Thyroid gland (tissue), 4 donors: ENCODE measurements at regions not wholly inside any gene's neighbourhood (a gene's known extent, or its start where the extent isn't known, plus 50 kb on each side); places are given as distances from the start of the nearest gene placed in this dataset.
"Not testable (repeated sequence)": the region's sequence is repeated elsewhere in the genome, so short reads cannot be mapped to it uniquely, and the experiment has no call there.

Experiments
- DNase-seq, 2 donors: peaks; one replicate each; pipeline ENCODE4 v3.0.0-alpha.2; 2019
- H3K27ac ChIP-seq, 3 donors: fragments of 200-600 bp; sonication (generic); 1 replicate in 2 of 3; 2 replicates in 1 of 3; pipeline ENCODE4 v1.5.1; 2016 to 2019; ENCODE audit warnings: mild to moderate bottlenecking in 1 of 3, moderate library complexity in 1 of 3
- H3K27me3 ChIP-seq: fragments of 200-600 bp; sonication (generic); one replicate; pipeline ENCODE4 v1.5.1; 2019
- H3K36me3 ChIP-seq, 2 donors: fragments of 200-600 bp; sonication (generic); one replicate each; pipeline ENCODE4 v1.5.1; 2016 to 2019
- H3K4me1 ChIP-seq, 2 donors: fragments of 200-600 bp; sonication (generic); one replicate each; pipeline ENCODE4 v1.5.1; 2017 to 2019
- H3K4me3 ChIP-seq, 3 donors: fragments of 200-600 bp; sonication (generic); replicated peaks in 1 of 3; 1 replicate in 2 of 3; 2 replicates in 1 of 3; pipeline ENCODE4 v1.5.1; 2016; ENCODE audit warnings: mild to moderate bottlenecking in 1 of 3
- H3K9me3 ChIP-seq: fragments of 200-600 bp; sonication (generic); one replicate; pipeline ENCODE4 v1.5.1; 2017
- POLR2A ChIP-seq, 2 donors: fragments of 450-650 bp; IDR thresholded peaks; one replicate each; pipeline ENCODE4 v1.6.1; 2017; ENCODE audit warnings: antibody characterized with exemption in 2 of 2, mild to moderate bottlenecking in 2 of 2, moderate library complexity in 1 of 2
- WGBS, 2 donors: methylation state at CpG; one replicate each; pipeline ENCODE4 v1.1.5; 2017; 5-methylcytosine and 5-hydroxymethylcytosine counted together
- intact Hi-C: fragments of 100-400 bp; cut with DNase I; formaldehyde crosslinking; loops from one replicate; pipeline ENCODE4 v1.15.1; 2023
- TF ChIP-seq, protein P1 (sequence below), 6 experiments: fragments of 200-600 bp in 3 of 6; fragments of 450-650 bp in 3 of 6; sonication (generic) in 3 of 6; IDR thresholded peaks; one replicate each; pipeline ENCODE4 v1.5.1; 2016 to 2019; ENCODE audit warnings: antibody characterized with exemption in 6 of 6, mild to moderate bottlenecking in 2 of 6, inconsistent platforms in 1 of 6, moderate library complexity in 1 of 6

DNA sequence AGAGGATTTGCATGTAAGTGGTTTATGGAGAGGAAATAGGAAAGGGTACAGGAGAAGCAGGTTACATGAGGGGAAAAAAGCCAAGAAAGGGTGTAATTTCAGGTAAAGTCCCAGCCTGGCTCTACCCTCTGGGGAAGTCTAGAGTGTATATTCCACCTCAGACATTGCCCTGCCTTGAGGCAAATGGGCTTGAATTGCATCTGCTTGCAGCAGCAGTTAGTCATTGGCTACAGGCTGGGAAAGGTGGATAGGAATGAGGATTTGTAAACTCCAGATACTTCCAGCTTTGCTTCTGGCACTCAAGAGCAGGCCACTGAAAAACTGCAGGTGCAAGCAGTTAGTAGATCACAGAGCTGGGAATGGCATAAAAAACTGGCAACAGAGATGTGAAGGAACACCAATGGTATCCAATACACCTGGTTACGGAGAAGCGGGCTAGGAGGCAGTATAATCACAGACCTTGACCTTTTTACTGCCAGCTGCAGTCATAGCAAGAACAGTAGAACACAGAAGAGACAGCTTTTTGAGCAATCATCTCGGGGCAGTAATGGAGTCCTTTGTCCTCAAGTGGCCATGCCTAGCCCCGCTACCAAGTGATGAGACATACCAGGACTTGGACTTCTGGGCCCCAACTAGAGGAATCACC, 226.9 kb upstream of the NRIP1 start:
- Histone ChIP-seq H3K4me3 (no peak overlapping the region), H3K27ac (no peak overlapping the region), H3K36me3 (no peaks in the 10 kb centered on the region), H3K27me3 (no peaks in the 10 kb centered on the region), H3K4me1 (no peaks in the 10 kb centered on the region), H3K9me3 (no peaks in the 10 kb centered on the region)
- intact Hi-C loops: no loop called here
- 92 to 93% methylated on average over 4 of the region's 4 CpGs for WGBS, 2 donors
- TF ChIP-seq, protein P1, sequence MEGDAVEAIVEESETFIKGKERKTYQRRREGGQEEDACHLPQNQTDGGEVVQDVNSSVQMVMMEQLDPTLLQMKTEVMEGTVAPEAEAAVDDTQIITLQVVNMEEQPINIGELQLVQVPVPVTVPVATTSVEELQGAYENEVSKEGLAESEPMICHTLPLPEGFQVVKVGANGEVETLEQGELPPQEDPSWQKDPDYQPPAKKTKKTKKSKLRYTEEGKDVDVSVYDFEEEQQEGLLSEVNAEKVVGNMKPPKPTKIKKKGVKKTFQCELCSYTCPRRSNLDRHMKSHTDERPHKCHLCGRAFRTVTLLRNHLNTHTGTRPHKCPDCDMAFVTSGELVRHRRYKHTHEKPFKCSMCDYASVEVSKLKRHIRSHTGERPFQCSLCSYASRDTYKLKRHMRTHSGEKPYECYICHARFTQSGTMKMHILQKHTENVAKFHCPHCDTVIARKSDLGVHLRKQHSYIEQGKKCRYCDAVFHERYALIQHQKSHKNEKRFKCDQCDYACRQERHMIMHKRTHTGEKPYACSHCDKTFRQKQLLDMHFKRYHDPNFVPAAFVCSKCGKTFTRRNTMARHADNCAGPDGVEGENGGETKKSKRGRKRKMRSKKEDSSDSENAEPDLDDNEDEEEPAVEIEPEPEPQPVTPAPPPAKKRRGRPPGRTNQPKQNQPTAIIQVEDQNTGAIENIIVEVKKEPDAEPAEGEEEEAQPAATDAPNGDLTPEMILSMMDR (IDR thresholded peaks at IDR 0.05): no peak
- no peak for TF ChIP-seq POLR2A (IDR thresholded peaks at IDR 0.05)
- no peak for DNase-seq

- intact Hi-C loops: no loop called here
- Histone ChIP-seq H3K9me3 (no peaks in the 10 kb centered on the region), H3K27ac (no peak overlapping the region), H3K4me1 (no peaks in the 10 kb centered on the region), H3K36me3 (no peaks in the 10 kb centered on the region), H3K27me3 (no peaks in the 10 kb centered on the region), H3K4me3 (no peak overlapping the region)
- no peak for TF ChIP-seq POLR2A (IDR thresholded peaks at IDR 0.05)
- DNase-seq: no peak
Observed at GRCh38 chr21:15293240-15293639, 228.4 kb upstream of the NRIP1 start.

GRCh38 chr21:15295875-15296274, 231.1 kb upstream of the NRIP1 start:
- Histone ChIP-seq H3K27ac (no peak overlapping the region), H3K27me3 (no peaks in the 10 kb centered on the region), H3K36me3 (no peaks in the 10 kb centered on the region), H3K4me1 (no peaks in the 10 kb centered on the region), H3K9me3 (no peaks in the 10 kb centered on the region), H3K4me3 (no peak overlapping the region)
- intact Hi-C loops: no loop called here
- no peak for TF ChIP-seq POLR2A (IDR thresholded peaks at IDR 0.05)
- TF ChIP-seq, protein P1 (IDR thresholded peaks at IDR 0.05): no peak
- DNase-seq: no peak
- WGBS, 2 donors: 93 to 96% methylated on average over 2 of the region's 2 CpGs

- intact Hi-C loops: no loop called here
- Histone ChIP-seq H3K4me1 (no peaks in the 10 kb centered on the region), H3K36me3 (no peaks in the 10 kb centered on the region), H3K27ac (no peak overlapping the region), H3K9me3 (no peaks in the 10 kb centered on the region), H3K4me3 (no peak overlapping the region), H3K27me3 (no peaks in the 10 kb centered on the region)
- TF ChIP-seq, protein P1 (IDR thresholded peaks at IDR 0.05): no peak
- no peak for TF ChIP-seq POLR2A (IDR thresholded peaks at IDR 0.05)
- no peak for DNase-seq
Observed at GRCh38 chr21:15297824-15298223, 233.0 kb upstream of the NRIP1 start.

GRCh38 chr21:15298306-15298705, 233.5 kb upstream of the NRIP1 start:
- 78 to 82% methylated on average over 4 of the region's 4 CpGs for WGBS, 2 donors
- TF ChIP-seq, protein P1 (IDR thresholded peaks at IDR 0.05): no peak
- H3K27me3 ChIP-seq: no peaks in the 10 kb centered on the region
- H3K9me3 ChIP-seq: no peaks in the 10 kb centered on the region
- H3K27ac ChIP-seq: no peak overlapping the region
- no peak for DNase-seq
- H3K4me1 ChIP-seq: no peaks in the 10 kb centered on the region
- no peak overlapping the region for H3K4me3 ChIP-seq
- H3K36me3 ChIP-seq: no peaks in the 10 kb centered on the region
- intact Hi-C loops: no loop called here

- WGBS, 2 donors: 96 to 98% methylated on average over 8 of the region's 8 CpGs
- H3K9me3 ChIP-seq, DNase-seq, intact Hi-C loops, H3K4me3 ChIP-seq, H3K27ac ChIP-seq, H3K36me3 ChIP-seq, H3K27me3 ChIP-seq, H3K4me1 ChIP-seq: not testable (repeated sequence)
Observed at GRCh38 chr21:15298755-15299154, 234.0 kb upstream of the NRIP1 start.
